ENCODE measurements at regions not wholly inside any gene's neighbourhood (a gene's known extent, or its start where the extent isn't known, plus 50 kb on each side); places are given as distances from the start of the nearest gene placed in this dataset.

DNA sequence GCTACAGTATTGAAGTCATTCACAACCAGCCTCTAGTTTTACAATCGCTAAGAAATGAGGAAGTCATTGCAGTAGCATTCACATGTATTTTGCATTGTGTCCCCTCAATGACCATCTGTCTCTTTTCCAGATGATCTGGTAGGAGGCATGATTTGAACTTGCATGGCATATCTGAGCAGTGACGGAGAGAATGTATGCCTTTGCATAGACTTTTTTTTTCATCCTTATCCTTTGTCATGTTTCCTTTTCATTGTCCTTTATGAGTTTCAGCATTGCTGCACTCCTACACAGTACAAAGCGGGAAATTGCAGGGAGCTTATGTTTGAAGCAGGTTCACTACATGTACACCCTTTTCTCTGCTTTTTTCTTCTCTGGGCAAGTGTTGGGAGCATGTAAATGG, 516.4 kb upstream of the GRIA3 start:
- TF ChIP-seq, protein P1, sequence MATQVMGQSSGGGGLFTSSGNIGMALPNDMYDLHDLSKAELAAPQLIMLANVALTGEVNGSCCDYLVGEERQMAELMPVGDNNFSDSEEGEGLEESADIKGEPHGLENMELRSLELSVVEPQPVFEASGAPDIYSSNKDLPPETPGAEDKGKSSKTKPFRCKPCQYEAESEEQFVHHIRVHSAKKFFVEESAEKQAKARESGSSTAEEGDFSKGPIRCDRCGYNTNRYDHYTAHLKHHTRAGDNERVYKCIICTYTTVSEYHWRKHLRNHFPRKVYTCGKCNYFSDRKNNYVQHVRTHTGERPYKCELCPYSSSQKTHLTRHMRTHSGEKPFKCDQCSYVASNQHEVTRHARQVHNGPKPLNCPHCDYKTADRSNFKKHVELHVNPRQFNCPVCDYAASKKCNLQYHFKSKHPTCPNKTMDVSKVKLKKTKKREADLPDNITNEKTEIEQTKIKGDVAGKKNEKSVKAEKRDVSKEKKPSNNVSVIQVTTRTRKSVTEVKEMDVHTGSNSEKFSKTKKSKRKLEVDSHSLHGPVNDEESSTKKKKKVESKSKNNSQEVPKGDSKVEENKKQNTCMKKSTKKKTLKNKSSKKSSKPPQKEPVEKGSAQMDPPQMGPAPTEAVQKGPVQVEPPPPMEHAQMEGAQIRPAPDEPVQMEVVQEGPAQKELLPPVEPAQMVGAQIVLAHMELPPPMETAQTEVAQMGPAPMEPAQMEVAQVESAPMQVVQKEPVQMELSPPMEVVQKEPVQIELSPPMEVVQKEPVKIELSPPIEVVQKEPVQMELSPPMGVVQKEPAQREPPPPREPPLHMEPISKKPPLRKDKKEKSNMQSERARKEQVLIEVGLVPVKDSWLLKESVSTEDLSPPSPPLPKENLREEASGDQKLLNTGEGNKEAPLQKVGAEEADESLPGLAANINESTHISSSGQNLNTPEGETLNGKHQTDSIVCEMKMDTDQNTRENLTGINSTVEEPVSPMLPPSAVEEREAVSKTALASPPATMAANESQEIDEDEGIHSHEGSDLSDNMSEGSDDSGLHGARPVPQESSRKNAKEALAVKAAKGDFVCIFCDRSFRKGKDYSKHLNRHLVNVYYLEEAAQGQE (IDR thresholded peaks at IDR 0.05; ENCODE audit: insufficient read depth in 1 of 2, low read depth in 2 of 2, low read length in 2 of 2), result no peak
- no peak for TF ChIP-seq TAF1 (IDR thresholded peaks at IDR 0.05; ENCODE audit: borderline replicate concordance, insufficient read depth, low read length)
- no peak for TF ChIP-seq SIN3A (IDR thresholded peaks at IDR 0.05; ENCODE audit: borderline replicate concordance, insufficient read depth, low read length)

Data from PFSK-1 (cell line).